ENCODE measurements at regions not wholly inside any gene's neighbourhood (a gene's known extent, or its start where the extent isn't known, plus 50 kb on each side); places are given as distances from the start of the nearest gene placed in this dataset.

- DNase-seq, result no peak
Observed at GRCh38 chr6:134378426-134378825, 60.5 kb upstream of the SGK1 start.

GRCh38 chr6:134376785-134377184, 58.9 kb upstream of the SGK1 start:
- DNase-seq, result no peak

GRCh38 chr6:134375220-134375580, 57.3 kb upstream of the SGK1 start:
- no peak for DNase-seq

- DNase-seq, result no peak
Observed at GRCh38 chr6:134374491-134375219, 56.7 kb upstream of the SGK1 start.

- DNase-seq, result no peak
Observed at GRCh38 chr6:134373993-134374392, 56.1 kb upstream of the SGK1 start.

GRCh38 chr6:134373282-134373922, 55.5 kb upstream of the SGK1 start:
- peak; percentile 77 for DNase-seq

GRCh38 chr6:134372603-134373281, 54.8 kb upstream of the SGK1 start:
- peak; percentile 34 for DNase-seq

- no peak for DNase-seq
Observed at GRCh38 chr6:134368670-134369069, 50.8 kb upstream of the SGK1 start.

All from hematopoietic multipotent progenitor cell treated with erythropoietin and hydrocortisone succinate and interleukin-3 and kit ligand, for 6 days (in vitro differentiated cells).